GM21423 (cell line): ENCODE measurements at regions not wholly inside any gene's neighbourhood (a gene's known extent, or its start where the extent isn't known, plus 50 kb on each side); places are given as distances from the start of the nearest gene placed in this dataset.
A peak's percentile ranks its signal among the peaks of the same experiment; 100 is the strongest.
"Not testable (repeated sequence)": the region's sequence is repeated elsewhere in the genome, so short reads cannot be mapped to it uniquely, and the experiment has no call there.

ENCODE experiments used
- ATAC-seq: cut with Tn5 transposase; IDR thresholded peaks from one replicate; pipeline ENCODE4 v1.9.1; 2021; ENCODE audit warnings: mild to moderate bottlenecking, moderate library complexity; ENCODE audit not compliant: unreplicated experiment

DNA sequence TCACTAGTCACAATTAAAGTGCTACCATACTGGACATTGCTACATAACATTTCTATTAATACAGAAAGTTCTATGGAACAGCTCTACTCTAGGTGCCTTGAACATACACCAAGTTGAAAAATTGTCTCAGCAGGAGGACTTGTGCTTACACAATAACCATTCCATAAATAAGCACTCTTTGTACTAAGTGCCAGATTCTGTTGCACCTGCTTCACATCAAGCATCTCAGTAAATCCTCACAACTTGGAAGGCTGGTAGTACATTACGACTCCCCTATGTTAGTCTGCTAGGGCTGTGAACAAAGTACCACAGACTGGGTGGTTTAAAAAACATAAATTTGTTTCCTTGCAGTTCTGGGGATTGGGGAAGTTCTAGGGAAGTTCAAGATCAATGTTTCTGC is 296.9 kb upstream of the NCKAP5 start:
- ATAC-seq, result no peak

- ATAC-seq, result no peak
Measured at GRCh38 chr2:133867166-133867565, 298.9 kb upstream of the NCKAP5 start.

GRCh38 chr2:133871545-133872209 is 303.4 kb upstream of the NCKAP5 start:
- ATAC-seq, result no peak

GRCh38 chr2:133878326-133878725 is 310.1 kb upstream of the NCKAP5 start:
- no peak for ATAC-seq

DNA sequence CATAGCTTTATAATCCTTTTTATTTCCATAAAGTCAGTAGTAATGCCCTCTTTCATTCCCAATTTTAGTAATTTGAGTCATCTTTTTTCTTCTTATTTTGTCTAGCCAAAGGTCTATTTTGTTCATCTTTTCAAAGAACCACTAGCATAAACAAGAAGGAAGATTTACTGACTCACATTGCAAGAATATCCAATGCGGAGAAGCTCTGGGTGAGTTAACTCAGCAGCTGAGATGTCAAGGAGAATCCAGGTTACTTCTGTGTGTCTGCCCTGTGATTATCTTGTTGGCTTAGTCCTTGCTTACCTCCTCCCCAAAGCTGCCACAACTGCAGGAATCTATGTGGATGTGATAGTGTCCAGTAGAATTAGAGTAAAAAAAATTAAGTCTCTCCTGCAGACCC is 311.4 kb upstream of the NCKAP5 start:
- ATAC-seq, result no peak

DNA sequence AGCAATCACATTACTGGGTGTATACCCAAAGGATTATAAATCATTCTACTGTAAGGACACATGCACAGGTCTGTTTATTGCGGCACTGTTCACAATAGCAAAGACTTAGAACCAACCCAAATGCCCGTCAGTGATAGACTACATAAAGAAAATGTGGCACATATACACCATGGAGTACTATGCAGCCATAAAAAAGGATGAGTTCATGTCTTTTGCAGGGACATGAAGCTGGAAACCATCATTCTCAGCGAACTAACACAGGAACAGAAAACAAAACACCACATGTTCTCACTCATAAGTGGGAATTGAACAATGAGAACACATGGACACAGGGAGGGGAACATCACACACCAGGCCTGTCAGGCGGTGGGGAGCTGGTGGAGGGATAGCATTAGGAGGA is 313.9 kb upstream of the NCKAP5 start:
- not testable (repeated sequence) for ATAC-seq

DNA sequence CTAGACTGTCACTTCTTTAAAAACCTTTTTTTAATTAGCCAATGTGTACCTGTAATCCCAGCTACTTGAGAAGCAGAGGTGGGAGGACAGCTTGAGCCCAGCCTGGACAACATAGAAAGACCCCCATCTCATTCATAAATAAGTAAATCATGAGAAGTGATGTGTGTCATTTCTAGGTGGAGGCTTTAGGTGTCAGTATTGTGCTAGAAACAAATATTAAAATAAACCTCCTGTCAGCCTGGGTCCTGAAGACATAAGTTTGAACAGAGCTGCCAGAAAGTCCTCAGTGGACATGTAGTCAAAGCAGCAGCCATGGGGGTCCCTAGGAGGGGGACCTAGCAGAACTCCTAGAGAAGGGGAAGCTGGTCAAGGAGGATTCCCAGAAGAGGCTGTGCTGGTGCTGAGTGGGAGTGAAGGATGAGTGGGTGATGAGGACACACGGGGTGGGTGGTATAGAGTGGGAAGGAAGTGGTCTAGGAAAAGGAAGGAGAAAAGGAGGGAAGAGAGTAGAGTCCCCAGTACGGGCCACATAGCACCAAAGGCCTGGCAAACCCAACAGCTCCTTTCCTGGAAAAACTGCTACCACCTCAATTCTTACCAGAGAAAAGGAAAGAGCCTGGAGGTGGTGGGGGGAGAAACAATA is 316.6 kb upstream of the NCKAP5 start:
- ATAC-seq, result no peak

DNA sequence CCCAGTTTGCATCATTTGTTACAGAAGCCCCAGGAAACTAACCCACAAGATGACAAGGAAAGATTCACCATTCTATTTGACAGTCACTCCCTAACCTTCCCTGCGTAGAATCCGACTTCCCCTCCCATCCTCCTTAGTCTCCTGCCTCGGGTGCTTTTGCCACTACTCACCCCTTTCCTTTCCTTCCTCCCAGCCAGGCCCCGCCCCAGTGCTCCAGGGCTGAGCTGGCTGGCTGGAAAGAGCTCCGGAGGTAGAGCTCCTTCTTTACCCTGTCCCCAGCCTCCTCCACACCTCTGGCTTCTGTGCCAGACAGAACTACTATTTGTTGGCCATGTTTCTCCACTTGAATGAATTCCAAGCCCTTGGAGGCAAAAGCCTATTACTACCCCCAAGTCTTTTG is 317.6 kb upstream of the NCKAP5 start:
- ATAC-seq, result no peak

GRCh38 chr2:133886735-133887675 is 318.7 kb upstream of the NCKAP5 start:
- ATAC-seq, result peak; percentile 82

DNA sequence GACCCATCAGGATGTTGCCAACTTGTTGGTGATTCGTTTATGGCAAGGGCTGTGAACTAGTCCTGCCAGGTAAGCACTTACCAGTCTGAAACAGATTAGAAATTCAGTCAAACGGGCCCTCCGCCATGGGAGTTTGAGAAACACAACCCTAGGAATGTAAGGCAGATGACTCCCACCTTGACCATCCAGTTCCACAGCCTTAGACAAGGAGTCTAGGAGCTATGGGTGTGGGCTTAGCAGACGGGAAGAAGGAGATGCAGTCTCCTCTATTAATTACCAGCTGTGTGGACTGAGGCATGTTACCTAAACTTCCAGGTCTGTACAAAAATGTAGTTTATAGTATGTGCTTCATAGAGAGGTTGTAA is 319.4 kb upstream of the NCKAP5 start:
- no peak for ATAC-seq

DNA sequence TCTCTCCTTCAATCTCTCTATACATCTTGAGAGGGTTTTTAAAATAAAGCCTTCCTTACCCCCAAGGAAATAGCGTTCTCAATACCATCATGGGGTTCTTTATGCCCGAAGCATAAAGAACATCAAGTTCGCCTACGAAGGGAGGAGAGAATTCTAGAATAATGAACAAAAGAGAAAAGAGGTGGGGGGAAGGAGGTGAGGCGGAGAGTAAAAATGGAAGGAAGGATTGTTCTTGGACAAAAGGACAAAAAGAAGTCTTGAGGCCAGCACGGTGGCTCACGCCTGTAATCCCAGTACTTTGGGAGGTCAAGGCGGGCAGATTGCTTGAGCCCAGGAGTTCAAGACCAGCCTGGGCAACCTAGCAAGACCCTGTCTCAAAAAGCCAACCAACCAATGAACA is 319.8 kb upstream of the NCKAP5 start:
- ATAC-seq, result no peak

GRCh38 chr2:133888621-133889219 is 320.5 kb upstream of the NCKAP5 start:
- no peak for ATAC-seq

DNA sequence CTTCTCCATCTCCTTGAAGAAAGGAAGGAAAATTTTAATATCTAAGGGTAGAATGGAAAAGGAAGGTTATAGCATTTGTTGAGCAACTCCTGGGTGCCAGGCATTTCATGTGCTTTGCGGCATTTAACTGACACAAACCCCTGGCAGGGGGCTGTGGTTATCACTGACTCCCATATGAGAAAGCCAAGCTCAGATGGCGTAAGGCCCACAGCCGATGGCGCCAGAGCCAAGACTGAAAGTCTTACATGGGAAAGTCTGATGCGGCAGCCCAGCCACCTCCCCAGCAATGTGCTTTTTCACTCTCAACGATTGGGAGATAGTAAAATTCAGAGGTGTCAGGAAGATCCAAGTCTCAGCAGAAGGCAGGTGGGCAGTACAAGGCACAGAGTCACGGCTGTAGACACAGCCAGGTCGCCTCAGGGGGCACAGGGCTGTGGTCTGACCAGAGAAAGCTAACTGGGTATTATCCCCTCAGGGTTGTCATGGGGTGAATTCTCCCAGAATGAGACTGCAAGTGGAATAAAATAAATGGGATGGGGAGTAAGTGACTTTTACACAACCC is 324.2 kb upstream of the NCKAP5 start:
- ATAC-seq, result no peak

DNA sequence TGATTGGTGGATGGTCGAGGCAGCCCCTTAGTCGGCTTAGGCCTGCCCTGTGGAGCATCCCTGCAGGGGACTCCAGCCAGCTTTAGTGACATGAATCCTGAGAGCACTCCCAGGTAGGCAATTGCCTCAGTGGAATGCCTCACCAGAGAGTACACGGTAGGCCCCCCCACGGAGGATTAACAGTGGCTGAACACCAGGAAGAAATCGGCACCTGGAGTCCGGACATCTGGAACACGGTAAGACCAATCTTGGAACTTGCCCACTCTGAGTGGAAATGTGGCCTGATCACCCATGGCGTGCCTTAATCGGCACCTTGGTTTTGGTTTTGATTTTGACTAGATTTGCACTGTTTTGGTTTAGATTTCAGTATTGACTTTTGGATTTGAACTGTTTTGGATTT is 326.2 kb upstream of the NCKAP5 start:
- no peak for ATAC-seq

DNA sequence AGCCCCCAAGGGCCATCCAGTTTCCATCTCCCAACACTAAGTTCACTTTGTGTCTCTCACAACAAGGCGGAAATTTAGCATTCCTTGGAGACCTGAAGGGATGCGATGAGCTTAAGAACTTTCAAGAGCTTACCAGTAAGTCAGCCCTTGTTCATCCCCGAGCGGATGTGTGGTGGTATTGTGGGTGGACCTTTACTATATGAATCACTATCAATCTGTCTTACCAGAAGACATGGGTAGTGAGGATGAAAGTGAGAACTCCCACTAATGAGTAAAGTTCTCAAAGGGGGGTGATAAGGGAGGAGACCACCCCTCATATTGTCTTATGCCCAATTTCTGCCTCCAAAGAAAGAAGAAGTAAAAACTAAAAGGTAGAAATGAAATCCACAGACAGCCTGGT is 329.6 kb upstream of the NCKAP5 start:
- ATAC-seq, result not testable (repeated sequence)

DNA sequence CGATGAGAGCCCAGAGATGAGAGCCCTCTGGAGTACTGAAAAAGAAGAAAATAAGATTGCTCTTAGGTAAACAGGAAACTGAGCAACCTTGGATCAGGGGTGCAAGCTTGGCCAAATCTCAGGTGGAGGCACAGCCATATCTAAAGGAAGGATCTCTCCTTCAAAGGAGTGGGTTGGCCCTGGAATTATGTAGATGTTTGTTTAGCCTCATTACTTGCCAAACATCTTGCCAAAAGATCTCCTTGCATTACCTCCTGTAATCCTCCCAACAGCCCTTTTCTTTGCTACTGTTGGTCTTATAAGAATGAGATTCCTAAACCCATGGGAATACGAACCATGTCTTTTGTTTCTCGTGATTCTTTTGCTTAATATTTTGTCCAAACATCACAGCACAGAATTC is 332.6 kb upstream of the NCKAP5 start:
- ATAC-seq, result no peak

GRCh38 chr2:133906396-133906795 is 338.1 kb upstream of the NCKAP5 start:
- no peak for ATAC-seq

GRCh38 chr2:133906926-133907325 is 338.7 kb upstream of the NCKAP5 start:
- no peak for ATAC-seq

DNA sequence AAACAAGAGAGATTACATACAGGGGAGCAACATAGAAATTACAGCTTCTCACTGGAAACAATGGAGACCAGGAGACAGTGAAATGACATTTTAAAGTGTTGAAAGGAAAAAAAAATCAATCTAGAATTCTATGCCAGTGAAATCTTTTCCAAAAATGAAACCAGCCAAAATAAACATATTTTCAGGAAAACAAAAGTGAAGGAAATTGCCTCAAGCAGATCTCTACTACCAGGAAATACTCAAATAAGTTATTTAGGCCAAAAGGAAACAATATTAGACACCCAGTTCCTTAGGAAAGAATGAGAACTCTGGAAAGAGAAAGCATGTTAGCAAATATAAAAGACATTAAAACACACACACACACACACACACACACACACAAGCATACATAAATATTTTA is 339.9 kb upstream of the NCKAP5 start:
- no peak for ATAC-seq

GRCh38 chr2:133918141-133918540 is 335.7 kb upstream of the MGAT5 start:
- no peak for ATAC-seq

- no peak for ATAC-seq
Measured at GRCh38 chr2:133919285-133919684, 334.6 kb upstream of the MGAT5 start.
